Peyer's patch (tissue), 4 donors: ENCODE measurements at regions not wholly inside any gene's neighbourhood (a gene's known extent, or its start where the extent isn't known, plus 50 kb on each side); places are given as distances from the start of the nearest gene placed in this dataset.

Experiments used
- CTCF ChIP-seq, 6 experiments: fragments of 450-650 bp in 4 of 6; fragments of 200-600 bp in 2 of 6; sonication (generic) in 1 of 6; IDR thresholded peaks; one replicate each; pipeline ENCODE4 v1.5.1; 2017 to 2019; ENCODE audit warnings: antibody characterized with exemption in 6 of 6, mild to moderate bottlenecking in 3 of 6, moderate library complexity in 1 of 6
- POLR2A ChIP-seq, 2 donors: fragments of 450-650 bp; IDR thresholded peaks; one replicate each; pipeline ENCODE4 v1.5.1; 2017; ENCODE audit warnings: antibody characterized with exemption in 2 of 2, mild to moderate bottlenecking in 2 of 2, moderate library complexity in 2 of 2

GRCh38 chr1:53406551-53407235 is 52.5 kb upstream of the DMRTB1 start:
- TF ChIP-seq CTCF (IDR thresholded peaks at IDR 0.05) (no peak), POLR2A (IDR thresholded peaks at IDR 0.05) (no peak)
